ENCODE measurements at regions not wholly inside any gene's neighbourhood (a gene's known extent, or its start where the extent isn't known, plus 50 kb on each side); places are given as distances from the start of the nearest gene placed in this dataset.
"Not testable (repeated sequence)": the region's sequence is repeated elsewhere in the genome, so short reads cannot be mapped to it uniquely, and the experiment has no call there.

GRCh38 chr14:71618716-71619115 lies 313.5 kb upstream of the RGS6 start:
- DNase-seq, result no peak

- no peak for DNase-seq
These were observed 312.8 kb upstream of the RGS6 start for GRCh38 chr14:71619472-71619871.

DNA sequence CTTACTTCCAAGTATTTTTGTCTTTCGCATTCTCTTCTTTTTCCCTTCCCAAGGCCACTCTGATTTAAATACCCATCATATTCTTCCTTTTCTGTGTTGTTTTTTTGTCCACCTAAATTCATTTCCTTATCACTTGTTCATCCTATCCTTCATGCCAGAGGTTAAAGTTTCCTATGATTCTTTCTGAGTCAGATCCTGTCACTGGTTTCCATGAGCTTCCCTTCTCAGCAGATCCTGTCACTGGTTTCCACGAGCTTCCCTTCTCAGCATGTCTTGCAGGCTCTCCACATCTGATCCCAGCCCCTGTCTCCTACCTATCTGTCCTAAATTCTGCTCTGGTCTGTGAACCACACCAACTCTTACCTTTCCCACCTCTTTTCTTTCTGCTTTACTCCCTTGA lies 311.8 kb upstream of the RGS6 start:
- no peak for DNase-seq

- no peak for DNase-seq
These were observed 311.0 kb upstream of the RGS6 start for GRCh38 chr14:71621276-71621675.

DNA sequence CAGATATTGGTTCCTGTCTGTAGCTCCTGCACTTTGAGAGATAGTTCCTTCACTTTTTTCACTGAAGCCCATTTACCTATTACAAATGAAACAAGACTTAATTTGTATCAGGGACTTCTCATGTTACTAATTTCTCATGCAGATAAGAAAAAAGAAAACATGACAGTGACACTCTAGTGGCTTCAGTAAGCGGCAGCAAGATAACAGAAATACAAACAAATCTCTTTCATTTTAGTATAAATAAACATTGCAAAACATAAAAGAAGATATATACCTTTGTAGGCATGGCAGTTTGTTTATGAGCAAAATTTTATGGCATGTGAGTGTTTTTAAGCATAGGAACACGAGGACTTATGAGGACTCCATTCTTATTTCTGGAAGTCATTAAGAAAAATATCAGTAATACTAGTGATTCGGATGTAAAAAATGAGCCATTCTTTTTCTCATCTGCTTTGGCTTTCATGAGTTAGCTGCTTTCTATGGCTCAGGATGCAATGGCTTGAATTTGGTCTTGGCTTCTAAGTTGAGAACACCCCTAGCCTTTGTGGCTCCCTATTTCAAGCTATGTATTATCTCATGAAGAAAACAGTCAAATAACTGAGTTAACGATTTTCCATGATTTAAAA lies 310.1 kb upstream of the RGS6 start:
- no peak for DNase-seq

- DNase-seq, result no peak
These were observed 308.3 kb upstream of the RGS6 start for GRCh38 chr14:71623939-71624338.

GRCh38 chr14:71625175-71625574 lies 307.1 kb upstream of the RGS6 start:
- DNase-seq, result no peak

DNA sequence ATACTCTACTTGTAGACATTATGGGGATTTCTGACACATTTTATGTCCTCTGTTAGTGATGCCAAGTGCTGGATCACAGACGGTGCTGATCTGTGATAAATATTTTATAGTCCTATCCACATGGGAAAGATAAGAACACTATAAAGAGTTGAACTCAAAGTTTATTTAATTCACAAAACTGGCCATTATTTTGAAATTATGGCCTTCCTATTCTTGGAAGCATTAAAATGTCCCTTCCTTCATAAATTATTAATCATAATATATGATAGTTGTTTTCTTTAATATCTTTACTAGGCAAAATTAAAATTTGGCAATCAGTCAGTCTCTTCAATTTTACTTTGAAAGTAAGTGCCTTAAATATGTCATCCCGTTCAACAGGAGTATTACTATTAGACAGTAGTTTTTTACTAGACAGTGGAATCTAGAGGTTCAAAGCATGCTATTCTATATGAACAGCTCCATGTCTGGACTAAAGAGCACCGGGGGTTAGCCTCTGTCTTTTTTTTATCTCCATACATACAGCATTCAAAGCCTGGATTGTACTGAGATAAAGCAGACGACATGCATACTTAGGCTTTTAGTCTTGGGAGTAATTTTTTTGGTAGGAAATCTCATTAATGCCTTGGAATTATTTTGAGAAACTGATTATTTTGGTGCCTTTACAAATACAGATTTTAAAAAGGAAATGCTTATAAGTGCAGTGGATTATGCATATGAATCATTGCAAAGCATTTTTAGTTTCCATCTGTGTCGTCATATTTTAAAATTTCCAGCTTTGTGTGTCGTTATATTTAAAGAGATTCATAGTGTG lies 306.1 kb upstream of the RGS6 start:
- no peak for DNase-seq

DNA sequence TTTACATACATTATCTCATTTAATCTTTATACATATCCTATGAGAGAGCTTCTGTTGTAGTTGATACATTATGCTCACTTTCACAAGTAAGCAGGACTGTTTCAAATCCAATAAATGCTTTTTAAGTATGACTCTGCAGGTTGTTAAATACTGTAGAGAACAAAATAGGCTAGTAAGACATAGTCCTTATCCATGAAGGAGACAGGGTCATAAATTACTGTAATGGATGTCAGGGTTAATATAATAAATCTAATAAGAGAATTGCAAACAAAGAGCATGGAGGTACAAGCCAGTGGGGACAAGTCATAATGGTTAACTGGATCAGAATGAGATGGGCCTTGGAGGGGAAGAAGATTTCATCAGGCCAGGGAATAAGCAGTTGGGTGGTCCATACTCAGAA lies 303.8 kb upstream of the RGS6 start:
- no peak for DNase-seq

DNA sequence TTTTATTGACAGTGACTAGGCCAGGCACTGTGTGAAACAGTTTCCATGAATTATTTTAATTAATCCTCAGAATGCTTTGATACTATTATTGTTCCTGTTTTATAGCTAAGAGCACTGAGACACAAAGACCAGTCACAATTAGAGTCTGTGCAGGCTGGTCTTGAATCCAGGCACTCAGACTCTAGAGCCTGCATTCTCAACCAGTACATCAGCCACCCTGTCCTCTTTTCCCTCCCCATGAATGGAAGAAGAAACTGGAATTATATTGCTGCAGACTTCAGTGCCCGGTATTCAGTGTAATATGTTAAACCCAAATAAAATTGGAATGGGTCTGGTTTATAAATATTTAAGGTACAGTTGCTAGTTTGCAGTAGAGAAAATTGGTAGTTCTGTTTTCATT lies 303.0 kb upstream of the RGS6 start:
- no peak for DNase-seq

GRCh38 chr14:71629765-71630492 lies 302.3 kb upstream of the RGS6 start:
- no peak for DNase-seq

DNA sequence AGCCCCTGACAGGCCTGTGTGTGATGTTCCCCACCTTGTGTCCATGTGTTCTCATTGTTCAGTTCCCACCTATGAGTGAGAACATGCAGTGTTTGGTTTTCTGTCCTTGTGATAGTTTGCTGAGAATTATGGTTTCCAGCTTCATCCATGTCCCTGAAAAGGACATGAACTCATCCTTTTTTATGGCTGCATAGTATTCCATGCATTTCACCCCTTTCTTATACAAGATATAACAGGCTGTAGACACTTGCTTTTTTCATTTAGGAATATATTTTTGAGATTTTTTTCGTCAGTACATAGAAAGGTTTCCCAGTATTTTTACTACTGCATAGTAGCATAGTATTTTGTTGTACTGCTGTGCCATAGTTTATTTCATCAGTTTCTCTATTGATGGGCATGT lies 301.2 kb upstream of the RGS6 start:
- DNase-seq, result not testable (repeated sequence)

GRCh38 chr14:71632440-71632946 lies 299.7 kb upstream of the RGS6 start:
- DNase-seq, result no peak

DNA sequence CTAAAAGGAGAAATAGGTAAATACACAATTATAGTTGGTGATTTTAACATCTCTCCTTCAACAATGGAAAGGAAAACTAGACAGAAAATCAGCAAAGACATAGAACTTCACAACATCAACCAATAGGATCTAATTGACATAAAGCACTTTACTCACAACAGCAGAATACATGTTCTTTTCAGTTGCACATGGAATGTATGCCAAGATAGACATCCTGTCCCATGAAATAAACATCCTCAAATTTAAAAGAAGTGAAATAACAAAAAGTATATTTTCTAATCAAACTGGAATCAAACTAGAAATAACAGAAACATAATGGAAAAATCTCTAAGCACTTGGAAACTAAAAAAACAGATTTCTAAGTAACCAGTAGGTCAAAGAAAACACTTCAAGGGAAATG lies 296.2 kb upstream of the RGS6 start:
- no peak for DNase-seq

GRCh38 chr14:71636820-71637471 lies 295.3 kb upstream of the RGS6 start:
- no peak for DNase-seq

DNA sequence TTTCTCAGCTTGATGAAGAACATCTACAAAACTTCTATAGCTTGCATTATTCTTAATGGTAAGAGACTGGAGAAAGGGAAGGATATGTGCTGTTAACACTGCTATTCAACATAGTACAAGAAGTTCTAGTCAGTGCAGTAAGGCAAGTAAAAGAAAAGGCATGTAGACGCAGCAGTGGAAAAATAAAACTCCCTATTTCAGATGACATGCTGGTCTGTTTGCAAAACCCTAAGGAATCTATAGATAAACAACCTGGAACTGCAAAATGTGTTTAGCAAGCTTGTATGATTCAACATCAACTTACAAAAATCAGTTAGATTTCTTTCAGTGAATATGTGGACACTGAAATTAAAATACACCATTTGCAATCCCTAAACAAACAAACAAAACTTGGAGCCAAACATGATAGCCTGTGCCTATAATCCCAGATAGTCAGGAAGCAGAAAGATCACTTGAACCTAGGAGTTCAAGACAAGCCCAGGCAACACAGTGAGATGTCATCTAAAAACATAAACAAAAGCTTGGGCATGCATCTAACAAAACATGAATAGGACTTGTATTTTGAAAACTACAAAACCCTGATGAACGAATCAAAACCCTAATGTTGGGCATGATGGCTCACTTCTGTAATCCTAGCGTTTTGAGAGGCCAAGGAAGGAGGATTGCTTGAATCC lies 293.6 kb upstream of the RGS6 start:
- DNase-seq, result no peak

DNA sequence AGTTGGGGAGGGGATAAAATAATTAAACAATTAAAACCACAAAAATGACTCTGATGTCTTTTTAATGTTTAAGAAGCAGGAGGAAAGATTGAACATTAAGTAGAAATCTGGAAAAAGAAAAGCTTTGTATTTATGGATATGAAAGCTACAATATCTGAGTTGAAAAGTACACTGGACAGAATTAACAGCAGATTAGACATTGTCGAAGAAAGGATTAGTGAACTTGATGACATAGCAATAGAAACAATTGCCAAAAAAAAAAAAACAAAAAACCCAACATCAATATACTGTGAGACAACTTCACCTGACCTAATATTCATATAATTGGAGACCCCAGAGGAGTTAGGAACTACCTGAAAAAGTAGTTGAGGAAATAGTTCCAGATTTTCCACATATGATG lies 289.5 kb upstream of the RGS6 start:
- no peak for DNase-seq

DNA sequence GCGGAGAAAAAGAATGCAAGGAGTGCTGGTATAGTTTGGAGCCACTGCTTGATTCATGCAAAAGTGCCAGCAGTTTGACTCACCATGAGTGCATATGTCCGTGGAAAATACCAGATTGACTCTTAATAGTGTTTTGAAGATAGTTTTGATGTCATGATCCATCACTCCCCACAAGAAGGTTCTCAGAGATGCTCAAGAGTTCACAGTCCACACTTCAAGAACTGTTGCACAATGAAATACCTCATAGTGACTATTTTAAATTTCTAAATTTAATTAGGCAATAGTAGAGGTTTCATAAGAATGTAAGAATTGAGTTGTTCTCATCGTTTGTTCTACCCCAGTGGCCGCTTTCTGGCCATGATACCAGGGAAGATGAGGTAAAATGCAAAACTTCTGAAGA lies 286.6 kb upstream of the RGS6 start:
- no peak for DNase-seq

GRCh38 chr14:71646518-71646917 lies 285.7 kb upstream of the RGS6 start:
- no peak for DNase-seq

DNA sequence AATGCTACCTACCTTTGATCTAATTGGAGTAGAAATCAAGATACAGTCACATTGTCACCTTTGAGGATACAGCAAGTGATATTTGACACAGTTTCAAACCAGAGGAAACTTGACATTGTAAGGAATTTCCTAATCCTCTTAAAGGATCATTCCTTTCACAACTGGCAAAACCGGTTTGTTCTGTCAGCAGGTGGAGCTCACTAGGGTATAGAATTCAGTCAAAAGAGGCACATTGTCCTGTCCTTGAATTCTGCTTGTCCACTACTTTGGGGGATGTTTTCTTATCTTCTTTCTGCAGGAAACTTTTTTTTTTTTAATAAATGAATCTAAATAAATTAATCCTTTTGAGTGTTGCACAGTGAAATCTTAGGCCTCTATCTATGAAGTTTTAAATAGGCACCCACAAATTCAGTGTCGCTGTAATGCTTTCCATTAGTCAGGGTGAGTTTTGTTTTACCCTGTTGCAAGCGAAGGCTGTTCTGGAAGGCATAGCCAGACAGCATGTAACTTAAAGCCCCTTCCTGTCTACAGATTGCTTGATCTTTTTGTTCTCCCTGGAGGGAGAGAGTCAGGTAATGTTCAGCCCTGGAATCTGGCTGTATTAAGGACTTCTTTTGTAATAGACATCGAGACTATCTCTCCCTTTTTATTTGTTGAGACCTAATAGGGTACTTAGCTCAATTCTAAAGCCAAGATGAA lies 285.0 kb upstream of the RGS6 start:
- no peak for DNase-seq

DNA sequence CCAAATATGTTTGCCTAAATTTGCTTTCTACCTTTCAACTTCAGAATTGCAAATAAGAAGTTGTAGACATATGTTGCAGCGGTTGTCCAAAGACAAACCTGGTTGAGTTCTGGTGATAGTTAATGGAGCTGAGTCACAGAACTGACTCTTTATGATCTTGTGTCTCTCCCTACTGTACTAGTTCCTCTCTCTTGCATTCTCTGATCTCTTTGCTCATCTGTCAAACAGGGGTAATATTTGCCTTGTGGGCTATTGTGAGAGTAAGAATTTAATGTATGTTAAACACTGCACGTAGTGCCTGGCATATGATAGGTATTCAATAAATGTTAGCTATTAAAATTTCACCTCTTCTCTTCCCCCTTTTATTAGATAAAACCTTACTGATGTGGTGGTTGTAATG lies 283.5 kb upstream of the RGS6 start:
- DNase-seq, result no peak

- DNase-seq, result no peak
These were observed 282.0 kb upstream of the RGS6 start for GRCh38 chr14:71650187-71650755.

Measured in NCI-H1694 treated with DMSO at 0.1 percent for 48 hours (cell line).